ENCODE measurements at regions not wholly inside any gene's neighbourhood (a gene's known extent, or its start where the extent isn't known, plus 50 kb on each side); places are given as distances from the start of the nearest gene placed in this dataset.
A peak's percentile ranks its signal among the peaks of the same experiment; 100 is the strongest.

GRCh38 chr14:73764406-73765280 lies 50.5 kb upstream of the PNMA1 start:
- Histone ChIP-seq H2AFZ (ENCODE audit: low read depth, low read length) (no peak overlapping the region), H3K27ac (ENCODE audit: insufficient read depth, low read depth, low read length) (no peak overlapping the region), H4K20me1 (replicated peaks; ENCODE audit: control insufficient read depth, extremely low read depth, insufficient read depth, low read length) (no peaks in the 10 kb centered on the region), H3K4me3 (replicated peaks in 1 of 3; ENCODE audit: insufficient read depth in 1 of 3, low read depth in 1 of 3, low read length in 3 of 3) (no peak overlapping the region), H3K79me2 (ENCODE audit: control insufficient read depth, insufficient read depth, low read length) (peaks cover 49% of the 10 kb centered on the region), H3K4me1 (ENCODE audit: control insufficient read depth, extremely low read depth, insufficient read depth, low read length) (peaks cover 32% of the 10 kb centered on the region), H3K9me3 (replicated peaks; ENCODE audit: control insufficient read depth, insufficient read depth, low read length) (no peaks in the 10 kb centered on the region), H3K9me1 (replicated peaks; ENCODE audit: control insufficient read depth, extremely low read depth, insufficient read depth, low read length) (no peaks in the 10 kb centered on the region), H3K9ac (replicated peaks; ENCODE audit: extremely low read depth, insufficient read depth, low read length) (no peak overlapping the region), H3K27me3 (ENCODE audit: control insufficient read depth in 2 of 2, insufficient read depth in 2 of 2, low read length in 2 of 2) (no peaks in the 10 kb centered on the region), H3K4me2 (ENCODE audit: insufficient read depth, low read length) (peak overlapping the region; percentile 26), H3K36me3 (ENCODE audit: control insufficient read depth in 2 of 2, extremely low read depth in 1 of 2, insufficient read depth in 2 of 2, low read length in 2 of 2) (no peaks in the 10 kb centered on the region)
- dilution Hi-C loops (cut with MboI; ENCODE audit: extremely low pct_ligation_motif_present, low sequenced_read_pairs) (no loop called here), intact Hi-C loops (cut with micrococcal nuclease) (no loop called here)
- DNase-seq (ENCODE audit: low read depth, low spot score) (peak; percentile 81), FAIRE-seq (peak; percentile 86)
- TF ChIP-seq JUN (IDR thresholded peaks at IDR 0.05; ENCODE audit: borderline replicate concordance, insufficient read depth, insufficient read length, low read depth) (no peak), POLR2A (IDR thresholded peaks at IDR 0.05; ENCODE audit: low read depth, low read length) (no peak), EZH2 (IDR thresholded peaks at IDR 0.05; ENCODE audit: borderline replicate concordance, low read depth, low read length, severe bottlenecking) (no peak)
- no TSS peak for BruUV-seq (replicated peaks)
- ChIA-PET POLR2A (interaction anchor here (1.1 to 1.5 kb wide), 2 partner anchors 11 to 20 kb away, joined by 3 to 4 read pairs; no protein-coding TSS in a partner anchor), CTCF (interaction anchor here (0.6 to 2.1 kb wide), 5 partner anchors 21 to 87 kb away, joined by 3 to 9 read pairs (median 5); partner anchors contain the start of gene PTGR2)
